Mesendoderm (in vitro differentiated cells): ENCODE measurements at regions not wholly inside any gene's neighbourhood (a gene's known extent, or its start where the extent isn't known, plus 50 kb on each side); places are given as distances from the start of the nearest gene placed in this dataset.

Source experiments
- DNase-seq: peaks from one replicate; pipeline ENCODE4 v3.0.0; 2013
- H2AK5ac ChIP-seq: 2 replicates; pipeline ENCODE4 v1.6.1; 2013; ENCODE audit warnings: low read length, inconsistent platforms
- H2BK120ac ChIP-seq: 2 replicates; pipeline ENCODE4 v1.6.1; 2013; ENCODE audit warnings: low read depth, mild to moderate bottlenecking, low read length, moderate library complexity, mixed read lengths
- H2BK15ac ChIP-seq: replicated peaks from 2 replicates; pipeline ENCODE4 v1.6.1; 2013; ENCODE audit warnings: low read depth, mild to moderate bottlenecking, moderate library complexity
- H2BK5ac ChIP-seq: 2 replicates; pipeline ENCODE4 v1.6.1; 2013; ENCODE audit warnings: low read length, inconsistent platforms
- H3K18ac ChIP-seq: 2 replicates; pipeline ENCODE4 v1.6.1; 2013; ENCODE audit warnings: mild to moderate bottlenecking, low read length, mixed read lengths
- H3K23ac ChIP-seq: one replicate; pipeline ENCODE4 v1.6.1; 2013; ENCODE audit warnings: low read length
- H3K27ac ChIP-seq: 2 replicates; pipeline ENCODE4 v1.5.1; 2013; ENCODE audit warnings: low read depth, mild to moderate bottlenecking, inconsistent platforms, low read length, moderate library complexity
- H3K27me3 ChIP-seq: 2 replicates; pipeline ENCODE4 v1.6.1; 2013; ENCODE audit warnings: low read length, control low read depth, mild to moderate bottlenecking, inconsistent platforms; ENCODE audit not compliant: insufficient read depth, poor library complexity
- H3K36me3 ChIP-seq: 2 replicates; pipeline ENCODE4 v1.6.1; 2013; ENCODE audit warnings: low read length, inconsistent platforms; ENCODE audit not compliant: control insufficient read depth, insufficient read depth
- H3K4ac ChIP-seq: one replicate; pipeline ENCODE4 v1.6.1; 2013; ENCODE audit warnings: low read depth, mild to moderate bottlenecking, low read length, moderate library complexity
- H3K4me1 ChIP-seq: 2 replicates; pipeline ENCODE4 v1.6.1; 2013; ENCODE audit warnings: low read depth, low read length, inconsistent platforms; ENCODE audit not compliant: control insufficient read depth
- H3K4me2 ChIP-seq: 2 replicates; pipeline ENCODE4 v1.6.1; 2013; ENCODE audit warnings: low read length
- H3K4me3 ChIP-seq: 2 replicates; pipeline ENCODE4 v1.5.1; 2013; ENCODE audit warnings: mild to moderate bottlenecking, low read length
- H3K56ac ChIP-seq: one replicate; pipeline ENCODE4 v1.6.1; 2013; ENCODE audit warnings: low read length
- H3K79me1 ChIP-seq: 2 replicates; pipeline ENCODE4 v1.6.1; 2013; ENCODE audit warnings: low read length, inconsistent platforms
- H3K79me2 ChIP-seq: 2 replicates; pipeline ENCODE4 v1.6.1; 2013; ENCODE audit warnings: mild to moderate bottlenecking, low read length; ENCODE audit not compliant: control insufficient read depth, insufficient read depth
- H3K9ac ChIP-seq: 2 replicates; pipeline ENCODE4 v1.6.1; 2013; ENCODE audit warnings: low read length, inconsistent platforms
- H4K5ac ChIP-seq: one replicate; pipeline ENCODE4 v1.6.1; 2013; ENCODE audit warnings: low read length
- H4K8ac ChIP-seq: one replicate; pipeline ENCODE4 v1.6.1; 2013; ENCODE audit warnings: low read depth, mild to moderate bottlenecking, control low read depth, low read length, moderate library complexity
- WGBS: extraction: QIAGEN DNeasy Blood & Tissue Kit; methylation state at CpG from one replicate; pipeline ENCODE4 v1.1.7; 2013; ENCODE audit warnings: low lambda C conversion rate, missing lambda C conversion rate; ENCODE audit not compliant: insufficient coverage; ENCODE audit errors: extremely low coverage; 5-methylcytosine and 5-hydroxymethylcytosine counted together

DNA sequence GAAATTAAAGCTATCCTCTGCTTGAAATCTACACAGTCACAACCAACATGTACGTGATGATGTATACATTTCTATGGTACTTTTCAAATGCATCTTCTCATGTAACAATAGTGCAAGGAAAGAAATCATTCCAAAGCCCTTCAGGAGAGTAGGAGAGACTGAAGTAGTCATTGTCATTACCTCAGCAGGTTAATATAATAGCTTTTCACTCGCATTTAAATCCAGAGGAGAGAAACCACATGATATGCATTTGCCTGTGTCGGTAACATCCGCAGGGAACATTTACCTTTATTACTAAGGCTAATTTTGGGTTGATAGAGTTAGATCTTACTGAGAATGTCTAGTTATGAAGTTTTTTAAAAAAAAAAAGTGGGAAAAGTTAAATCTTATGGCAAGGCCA is 186.6 kb upstream of the DTNBP1 start:
- H3K4ac ChIP-seq = no peak overlapping the region
- H3K79me2 ChIP-seq = no peaks in the 10 kb centered on the region
- H3K27ac ChIP-seq = no peak overlapping the region
- no peak overlapping the region for H4K8ac ChIP-seq
- H2AK5ac ChIP-seq = no peak overlapping the region
- no peak overlapping the region for H2BK15ac ChIP-seq
- H2BK120ac ChIP-seq = no peak overlapping the region
- H3K79me1 ChIP-seq = no peaks in the 10 kb centered on the region
- H4K5ac ChIP-seq = no peak overlapping the region
- H3K9ac ChIP-seq = no peak overlapping the region
- H3K4me3 ChIP-seq = no peak overlapping the region
- H3K4me2 ChIP-seq = no peak overlapping the region
- H3K56ac ChIP-seq = no peak overlapping the region
- no peaks in the 10 kb centered on the region for H3K27me3 ChIP-seq
- H3K36me3 ChIP-seq = no peaks in the 10 kb centered on the region
- no CpG with 5 or more reads among the region's 4 CpGs for WGBS
- no peak overlapping the region for H3K23ac ChIP-seq
- H2BK5ac ChIP-seq = no peak overlapping the region
- H3K18ac ChIP-seq = no peak overlapping the region
- H3K4me1 ChIP-seq = no peaks in the 10 kb centered on the region
- no peak for DNase-seq

DNA sequence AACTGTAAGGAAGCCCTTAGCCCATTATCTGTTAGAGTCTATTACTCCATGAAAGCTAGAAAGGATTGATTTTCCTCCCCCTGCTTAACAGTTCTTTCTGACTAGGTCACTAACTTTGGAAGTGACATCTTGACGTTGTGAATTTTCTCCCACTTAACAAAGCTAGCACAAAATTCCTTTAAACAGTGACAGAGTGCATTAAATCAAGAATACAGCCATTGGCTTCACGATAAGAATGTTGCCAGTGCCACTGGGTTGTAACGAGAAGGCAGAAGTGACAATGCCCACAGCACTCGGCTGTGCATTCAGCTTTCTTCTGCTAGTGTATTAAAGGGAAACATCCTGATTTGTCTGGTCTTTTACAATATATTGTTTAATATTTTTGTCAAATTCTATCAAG is 182.7 kb upstream of the DTNBP1 start:
- DNase-seq = no peak
- H3K4me2 ChIP-seq = no peak overlapping the region
- H3K79me2 ChIP-seq = no peaks in the 10 kb centered on the region
- no peak overlapping the region for H4K5ac ChIP-seq
- no peak overlapping the region for H2BK15ac ChIP-seq
- H4K8ac ChIP-seq = no peak overlapping the region
- H3K9ac ChIP-seq = no peak overlapping the region
- H2AK5ac ChIP-seq = no peak overlapping the region
- H2BK120ac ChIP-seq = no peak overlapping the region
- no peak overlapping the region for H3K27ac ChIP-seq
- H3K36me3 ChIP-seq = no peaks in the 10 kb centered on the region
- H3K4me1 ChIP-seq = no peaks in the 10 kb centered on the region
- H3K18ac ChIP-seq = no peak overlapping the region
- H3K23ac ChIP-seq = no peak overlapping the region
- no peak overlapping the region for H3K4me3 ChIP-seq
- no peaks in the 10 kb centered on the region for H3K27me3 ChIP-seq
- WGBS = no CpG with 5 or more reads among the region's 4 CpGs
- no peak overlapping the region for H3K4ac ChIP-seq
- no peak overlapping the region for H3K56ac ChIP-seq
- no peak overlapping the region for H2BK5ac ChIP-seq
- no peaks in the 10 kb centered on the region for H3K79me1 ChIP-seq

- H3K79me2 ChIP-seq = no peaks in the 10 kb centered on the region
These were observed 180.9 kb upstream of the DTNBP1 start for GRCh38 chr6:15843764-15844163.

GRCh38 chr6:15843226-15843625 is 180.4 kb upstream of the DTNBP1 start:
- H2BK120ac ChIP-seq = no peak overlapping the region
- H2BK15ac ChIP-seq = no peak overlapping the region
- H2AK5ac ChIP-seq = no peak overlapping the region
- H3K9ac ChIP-seq = no peak overlapping the region
- H2BK5ac ChIP-seq = no peak overlapping the region
- H4K8ac ChIP-seq = no peak overlapping the region
- no peak overlapping the region for H4K5ac ChIP-seq
- no peak overlapping the region for H3K18ac ChIP-seq
- WGBS = no CpG with 5 or more reads among the region's 4 CpGs
- no peak overlapping the region for H3K27ac ChIP-seq
- H3K23ac ChIP-seq = no peak overlapping the region
- H3K56ac ChIP-seq = no peak overlapping the region
- no peaks in the 10 kb centered on the region for H3K79me2 ChIP-seq
- no peaks in the 10 kb centered on the region for H3K27me3 ChIP-seq
- H3K4me1 ChIP-seq = no peaks in the 10 kb centered on the region
- H3K4me2 ChIP-seq = no peak overlapping the region
- DNase-seq = no peak
- no peaks in the 10 kb centered on the region for H3K79me1 ChIP-seq
- H3K4ac ChIP-seq = no peak overlapping the region
- H3K4me3 ChIP-seq = no peak overlapping the region
- no peaks in the 10 kb centered on the region for H3K36me3 ChIP-seq

More at GRCh38 chr6:15843764-15844163, 180.9 kb upstream of the DTNBP1 start:
- no peak overlapping the region for H3K56ac ChIP-seq
- no peak overlapping the region for H2BK120ac ChIP-seq
- H3K4me2 ChIP-seq = no peak overlapping the region
- no peak overlapping the region for H3K9ac ChIP-seq
- no peak overlapping the region for H2BK5ac ChIP-seq
- DNase-seq = no peak
- H2BK15ac ChIP-seq = no peak overlapping the region
- no peak overlapping the region for H3K27ac ChIP-seq
- H2AK5ac ChIP-seq = no peak overlapping the region
- H3K4me3 ChIP-seq = no peak overlapping the region
- H3K79me1 ChIP-seq = no peaks in the 10 kb centered on the region
- H3K27me3 ChIP-seq = no peaks in the 10 kb centered on the region
- no peak overlapping the region for H3K4ac ChIP-seq
- H3K4me1 ChIP-seq = no peaks in the 10 kb centered on the region
- H3K23ac ChIP-seq = no peak overlapping the region
- no peaks in the 10 kb centered on the region for H3K36me3 ChIP-seq
- H4K8ac ChIP-seq = no peak overlapping the region
- no peak overlapping the region for H3K18ac ChIP-seq
- no peak overlapping the region for H4K5ac ChIP-seq

DNA sequence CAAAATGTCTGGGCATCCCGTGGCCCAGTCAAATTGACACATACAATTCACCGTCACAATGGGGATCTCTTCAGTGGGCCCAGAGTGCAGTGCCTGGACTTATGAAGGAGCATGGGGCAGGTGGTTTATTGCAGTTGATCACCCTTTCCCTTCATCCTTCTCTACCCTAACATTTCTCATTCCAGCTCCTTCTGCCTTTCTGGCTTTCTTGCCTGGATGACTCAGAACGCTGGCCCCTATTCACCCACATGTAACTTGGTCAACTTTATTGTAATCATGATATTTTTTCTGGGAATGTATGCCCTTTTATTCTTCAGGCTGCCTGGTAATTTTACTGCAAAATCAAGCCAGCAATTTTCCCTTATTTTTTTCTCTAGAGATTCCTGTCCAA is 179.9 kb upstream of the DTNBP1 start:
- no peaks in the 10 kb centered on the region for H3K79me2 ChIP-seq
- no peaks in the 10 kb centered on the region for H3K27me3 ChIP-seq
- H3K4ac ChIP-seq = no peak overlapping the region
- H3K9ac ChIP-seq = no peak overlapping the region
- no peak overlapping the region for H2AK5ac ChIP-seq
- no peaks in the 10 kb centered on the region for H3K4me1 ChIP-seq
- H3K79me1 ChIP-seq = no peaks in the 10 kb centered on the region
- DNase-seq = no peak
- no peak overlapping the region for H3K4me3 ChIP-seq
- H2BK15ac ChIP-seq = no peak overlapping the region
- no peak overlapping the region for H3K4me2 ChIP-seq
- no CpG with 5 or more reads among the region's 3 CpGs for WGBS
- no peaks in the 10 kb centered on the region for H3K36me3 ChIP-seq
- no peak overlapping the region for H4K5ac ChIP-seq
- H3K18ac ChIP-seq = no peak overlapping the region
- no peak overlapping the region for H3K23ac ChIP-seq
- H2BK120ac ChIP-seq = no peak overlapping the region
- H4K8ac ChIP-seq = no peak overlapping the region
- H3K27ac ChIP-seq = no peak overlapping the region
- H2BK5ac ChIP-seq = no peak overlapping the region
- H3K56ac ChIP-seq = no peak overlapping the region

DNA sequence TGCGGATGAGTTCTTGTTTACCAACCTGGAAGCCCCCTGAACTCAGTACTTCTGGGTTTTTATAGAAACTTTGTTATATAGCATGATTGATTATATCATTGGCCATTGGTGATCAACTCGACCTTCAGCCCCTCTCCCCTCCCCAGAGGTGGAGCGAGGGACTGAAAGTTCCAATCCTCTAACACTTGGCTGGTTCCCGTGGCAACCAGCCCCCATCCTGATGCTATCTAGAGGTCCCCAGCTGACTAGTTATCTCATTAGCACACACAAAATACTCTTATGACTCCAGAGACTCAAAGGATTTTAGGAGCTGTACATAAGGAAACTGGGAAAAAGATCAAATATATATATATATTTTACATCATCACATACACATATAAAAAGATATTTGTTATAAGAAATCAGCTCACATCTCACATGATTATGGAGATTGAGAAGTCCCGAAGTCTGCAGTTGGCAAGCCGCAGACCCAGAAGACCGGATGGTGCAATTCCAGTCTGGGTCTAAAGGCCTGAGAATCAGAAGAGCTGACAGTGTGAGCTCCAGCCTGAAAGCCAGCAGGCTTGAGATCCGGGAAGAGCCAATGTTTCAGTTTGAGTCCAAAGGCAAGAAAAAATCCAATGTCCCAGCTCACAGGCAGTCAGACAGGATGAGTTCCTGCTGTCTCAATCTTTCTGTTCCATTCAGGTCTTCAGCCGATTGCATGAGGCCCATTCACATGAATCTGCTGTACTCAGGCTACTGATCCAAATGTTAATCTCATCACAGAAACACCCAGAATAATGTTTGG is 179.3 kb upstream of the DTNBP1 start:
- Histone ChIP-seq H3K4me3 (no peak overlapping the region), H2BK15ac (no peak overlapping the region)

More for the DNA sequence above, 179.3 kb upstream of the DTNBP1 start:
- Histone ChIP-seq H3K18ac (no peak overlapping the region), H3K9ac (no peak overlapping the region), H3K79me2 (no peaks in the 10 kb centered on the region), H3K4ac (no peak overlapping the region), H3K36me3 (no peaks in the 10 kb centered on the region), H2BK120ac (no peak overlapping the region), H3K79me1 (no peaks in the 10 kb centered on the region), H2AK5ac (no peak overlapping the region), H3K23ac (no peak overlapping the region), H3K4me2 (no peak overlapping the region), H2BK5ac (no peak overlapping the region), H3K56ac (no peak overlapping the region), H3K27me3 (no peaks in the 10 kb centered on the region), H3K4me1 (no peaks in the 10 kb centered on the region), H4K5ac (no peak overlapping the region), H3K27ac (no peak overlapping the region), H4K8ac (no peak overlapping the region)
- DNase-seq = peak; percentile 54
- WGBS = no CpG with 5 or more reads among the region's 9 CpGs
